ENCODE measurements at regions not wholly inside any gene's neighbourhood (a gene's known extent, or its start where the extent isn't known, plus 50 kb on each side); places are given as distances from the start of the nearest gene placed in this dataset.

- Histone ChIP-seq H2AFZ (ENCODE audit: control insufficient read depth, low read length) (no peak overlapping the region), H3K4me3 (ENCODE audit: control insufficient read depth in 2 of 3, extremely low read depth in 1 of 3, insufficient read depth in 2 of 3, low read depth in 1 of 3, low read length in 3 of 3) (no peak overlapping the region), H3K27ac (ENCODE audit: control insufficient read depth, insufficient read depth, low read length) (no peak overlapping the region), H3K9me3 (ENCODE audit: control insufficient read depth, low read depth, low read length) (no peaks in the 10 kb centered on the region), H3K27me3 (ENCODE audit: control insufficient read depth, extremely low read depth, insufficient read depth, low read length) (no peaks in the 10 kb centered on the region), H3K9ac (ENCODE audit: control insufficient read depth, extremely low read depth, insufficient read depth, low read length) (no peak overlapping the region), H3K4me2 (ENCODE audit: control insufficient read depth, extremely low read depth, insufficient read depth, low read depth, low read length) (no peak overlapping the region), H3K9me1 (ENCODE audit: control insufficient read depth, extremely low read depth, insufficient read depth, low read length) (no peaks in the 10 kb centered on the region), H4K20me1 (ENCODE audit: control insufficient read depth, extremely low read depth, insufficient read depth, low read length) (no peaks in the 10 kb centered on the region), H3K4me1 (ENCODE audit: control insufficient read depth, extremely low read depth, insufficient read depth, low read length) (no peaks in the 10 kb centered on the region), H3K79me2 (ENCODE audit: control insufficient read depth, insufficient read depth, low read length) (no peaks in the 10 kb centered on the region), H3K36me3 (ENCODE audit: control insufficient read depth in 2 of 2, extremely low read depth in 1 of 2, insufficient read depth in 2 of 2, low read length in 2 of 2) (no peaks in the 10 kb centered on the region)
- TF ChIP-seq, protein P1, sequence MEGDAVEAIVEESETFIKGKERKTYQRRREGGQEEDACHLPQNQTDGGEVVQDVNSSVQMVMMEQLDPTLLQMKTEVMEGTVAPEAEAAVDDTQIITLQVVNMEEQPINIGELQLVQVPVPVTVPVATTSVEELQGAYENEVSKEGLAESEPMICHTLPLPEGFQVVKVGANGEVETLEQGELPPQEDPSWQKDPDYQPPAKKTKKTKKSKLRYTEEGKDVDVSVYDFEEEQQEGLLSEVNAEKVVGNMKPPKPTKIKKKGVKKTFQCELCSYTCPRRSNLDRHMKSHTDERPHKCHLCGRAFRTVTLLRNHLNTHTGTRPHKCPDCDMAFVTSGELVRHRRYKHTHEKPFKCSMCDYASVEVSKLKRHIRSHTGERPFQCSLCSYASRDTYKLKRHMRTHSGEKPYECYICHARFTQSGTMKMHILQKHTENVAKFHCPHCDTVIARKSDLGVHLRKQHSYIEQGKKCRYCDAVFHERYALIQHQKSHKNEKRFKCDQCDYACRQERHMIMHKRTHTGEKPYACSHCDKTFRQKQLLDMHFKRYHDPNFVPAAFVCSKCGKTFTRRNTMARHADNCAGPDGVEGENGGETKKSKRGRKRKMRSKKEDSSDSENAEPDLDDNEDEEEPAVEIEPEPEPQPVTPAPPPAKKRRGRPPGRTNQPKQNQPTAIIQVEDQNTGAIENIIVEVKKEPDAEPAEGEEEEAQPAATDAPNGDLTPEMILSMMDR (optimal IDR thresholded peaks at IDR 0.05 in 1 of 3, IDR thresholded peaks at IDR 0.05 in 1 of 3, conservative IDR thresholded peaks at IDR 0.05 in 1 of 3; ENCODE audit: extremely low read depth in 1 of 3, insufficient read depth in 2 of 3, low read length in 3 of 3), result no peak
- TF ChIP-seq EZH2 (IDR thresholded peaks at IDR 0.05; ENCODE audit: low read length), result no peak
- DNase-seq (ENCODE audit: low read depth, low spot score), result no peak
- no peak for FAIRE-seq
- dilution Hi-C loops (cut with MboI; ENCODE audit: extremely low pct_ligation_motif_present, low sequenced_read_pairs), result no loop called here
Observed at GRCh38 chr16:52834736-52835465, 217.8 kb downstream of the CHD9NB start.

DNA sequence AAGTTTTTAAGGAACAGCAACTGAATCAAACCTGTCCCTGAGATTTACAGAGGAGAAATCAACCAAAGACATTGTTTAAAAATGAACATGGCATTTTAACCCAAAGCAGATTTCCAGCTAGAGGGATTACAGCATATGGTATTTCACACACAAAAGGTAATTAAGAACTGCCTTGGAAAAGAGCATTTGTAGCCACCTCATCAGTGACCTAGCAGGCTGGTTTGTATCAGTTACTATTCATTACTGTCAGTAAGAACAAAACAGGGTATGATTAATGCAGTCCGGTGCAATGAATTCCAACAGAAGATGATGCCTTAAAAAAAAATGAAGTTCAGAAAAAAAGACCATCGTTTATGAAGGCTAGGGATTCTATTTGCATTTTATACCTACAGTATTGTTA, 219.9 kb downstream of the CHD9NB start:
- H2AFZ ChIP-seq (ENCODE audit: control insufficient read depth, low read length), result no peak overlapping the region
- H3K27me3 ChIP-seq (ENCODE audit: control insufficient read depth, extremely low read depth, insufficient read depth, low read length), result no peaks in the 10 kb centered on the region
- H3K79me2 ChIP-seq (ENCODE audit: control insufficient read depth, insufficient read depth, low read length), result no peaks in the 10 kb centered on the region
- H3K4me1 ChIP-seq (ENCODE audit: control insufficient read depth, extremely low read depth, insufficient read depth, low read length), result no peaks in the 10 kb centered on the region
- no peak overlapping the region for H3K9ac ChIP-seq (ENCODE audit: control insufficient read depth, extremely low read depth, insufficient read depth, low read length)
- dilution Hi-C loops (cut with MboI; ENCODE audit: extremely low pct_ligation_motif_present, low sequenced_read_pairs), result no loop called here
- H3K4me2 ChIP-seq (ENCODE audit: control insufficient read depth, extremely low read depth, insufficient read depth, low read depth, low read length), result no peak overlapping the region
- no peaks in the 10 kb centered on the region for H4K20me1 ChIP-seq (ENCODE audit: control insufficient read depth, extremely low read depth, insufficient read depth, low read length)
- H3K4me3 ChIP-seq (ENCODE audit: control insufficient read depth in 2 of 3, extremely low read depth in 1 of 3, insufficient read depth in 2 of 3, low read depth in 1 of 3, low read length in 3 of 3), result no peak overlapping the region
- no peaks in the 10 kb centered on the region for H3K9me3 ChIP-seq (ENCODE audit: control insufficient read depth, low read depth, low read length)
- no peak for DNase-seq (ENCODE audit: low read depth, low spot score)
- no peak for TF ChIP-seq EZH2 (IDR thresholded peaks at IDR 0.05; ENCODE audit: low read length)
- TF ChIP-seq, protein P1 (optimal IDR thresholded peaks at IDR 0.05 in 1 of 3, IDR thresholded peaks at IDR 0.05 in 1 of 3, conservative IDR thresholded peaks at IDR 0.05 in 1 of 3; ENCODE audit: extremely low read depth in 1 of 3, insufficient read depth in 2 of 3, low read length in 3 of 3), result no peak
- no peak for FAIRE-seq
- H3K9me1 ChIP-seq (ENCODE audit: control insufficient read depth, extremely low read depth, insufficient read depth, low read length), result no peaks in the 10 kb centered on the region
- no peak overlapping the region for H3K27ac ChIP-seq (ENCODE audit: control insufficient read depth, insufficient read depth, low read length)
- H3K36me3 ChIP-seq (ENCODE audit: control insufficient read depth in 2 of 2, extremely low read depth in 1 of 2, insufficient read depth in 2 of 2, low read length in 2 of 2), result no peaks in the 10 kb centered on the region

Measured in keratinocyte (primary cell).